NCI-H748 (cell line): ENCODE measurements at regions not wholly inside any gene's neighbourhood (a gene's known extent, or its start where the extent isn't known, plus 50 kb on each side); places are given as distances from the start of the nearest gene placed in this dataset.

Source experiments
- DNase-seq: peaks from one replicate; lab custom pipeline; 2025; ENCODE audit not compliant: unreplicated experiment; lab: John Stamatoyannopoulos, UW

- DNase-seq = no peak
These were observed 711.1 kb upstream of the LRRC4C start for GRCh38 chr11:42170601-42171000.

DNA sequence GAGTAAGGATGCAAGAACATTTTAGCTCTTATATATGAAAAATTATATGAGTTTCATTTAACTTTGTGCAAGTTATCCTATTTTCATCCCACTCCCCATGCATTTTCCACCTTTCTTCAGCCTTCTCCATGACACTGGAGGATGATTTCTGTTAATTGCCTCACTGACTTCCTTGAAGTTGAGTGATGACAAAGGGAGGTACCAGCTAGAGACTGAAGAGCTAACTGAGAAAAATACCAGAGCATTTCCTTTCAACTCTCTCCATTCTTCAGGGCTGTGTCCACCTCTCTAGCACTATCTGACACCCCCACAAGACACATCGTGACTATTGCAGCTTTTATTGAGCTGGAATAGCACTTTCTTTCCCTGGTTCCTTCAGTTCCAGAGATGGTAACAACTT, 711.6 kb upstream of the LRRC4C start:
- no peak for DNase-seq

- DNase-seq = no peak
These were observed 713.0 kb upstream of the LRRC4C start for GRCh38 chr11:42172441-42172840.

DNA sequence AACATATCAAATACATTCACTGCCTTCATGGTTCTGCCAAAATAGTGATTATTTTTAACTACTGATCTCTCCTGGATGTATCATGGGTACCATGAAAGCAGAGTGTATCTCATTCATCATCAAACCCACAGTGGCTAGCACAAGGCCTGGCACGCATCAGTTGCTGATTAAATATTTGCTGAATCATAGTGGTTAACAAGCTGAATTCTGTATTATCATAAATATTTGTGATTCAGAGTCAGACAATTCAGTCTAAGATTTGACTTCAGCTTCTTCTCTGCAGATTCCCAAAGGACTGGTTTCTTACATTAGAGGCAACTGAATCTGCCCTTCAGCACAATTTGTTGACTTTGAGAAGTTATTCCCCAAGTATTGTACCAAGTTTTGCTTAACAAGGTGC, 715.8 kb upstream of the LRRC4C start:
- DNase-seq = no peak

DNA sequence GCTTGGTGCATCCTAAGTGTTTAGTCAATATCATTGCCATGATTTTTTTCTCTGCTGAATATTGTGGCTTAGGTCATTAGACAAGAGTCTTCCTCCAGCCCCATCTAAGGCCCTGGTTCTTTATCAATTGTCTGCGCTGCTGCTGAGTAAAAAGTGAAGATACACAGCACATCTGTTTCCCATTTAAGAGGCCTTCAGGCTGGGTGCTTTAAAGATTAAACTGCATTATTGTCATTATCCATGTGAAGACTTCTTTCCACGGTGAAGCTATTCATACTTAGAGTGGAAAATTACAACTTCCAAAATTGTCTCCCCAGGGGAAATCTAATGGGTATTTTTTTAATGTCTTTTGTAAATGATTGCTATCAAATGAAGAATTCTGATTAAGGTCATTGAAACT, 719.8 kb upstream of the LRRC4C start:
- no peak for DNase-seq

DNA sequence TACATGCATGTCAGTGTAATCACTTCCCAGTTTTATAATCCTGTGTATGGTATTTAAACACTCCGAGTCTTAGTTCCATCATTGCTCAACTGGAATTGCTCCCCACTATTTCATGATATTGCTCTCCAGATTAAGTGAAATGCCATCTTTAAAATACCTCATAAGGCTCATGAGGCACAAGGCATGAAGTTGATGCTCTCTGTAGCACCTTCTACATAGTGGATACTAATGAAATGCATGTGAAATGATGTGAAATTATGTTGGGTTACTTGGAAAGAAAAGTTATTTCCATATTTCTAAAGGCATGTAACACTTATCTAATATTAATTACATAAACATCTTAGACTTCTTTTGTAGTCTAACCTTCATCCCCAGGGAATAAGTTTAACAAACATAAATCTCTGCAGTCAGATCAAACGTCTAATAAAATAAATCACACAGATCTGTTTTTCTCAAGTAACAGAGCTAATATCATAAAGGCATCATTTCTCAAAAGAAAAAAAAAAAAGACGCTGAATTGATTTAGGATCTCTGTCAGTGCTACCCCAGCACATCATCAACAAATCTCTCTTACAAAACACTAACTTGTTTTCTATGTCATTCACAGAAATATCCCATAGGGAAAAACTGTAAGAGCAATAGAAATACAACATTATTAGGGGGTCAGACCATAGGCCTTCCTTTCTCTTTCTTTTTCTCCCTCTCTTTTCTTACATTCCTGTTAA, 736.0 kb upstream of the LRRC4C start:
- no peak for DNase-seq

DNA sequence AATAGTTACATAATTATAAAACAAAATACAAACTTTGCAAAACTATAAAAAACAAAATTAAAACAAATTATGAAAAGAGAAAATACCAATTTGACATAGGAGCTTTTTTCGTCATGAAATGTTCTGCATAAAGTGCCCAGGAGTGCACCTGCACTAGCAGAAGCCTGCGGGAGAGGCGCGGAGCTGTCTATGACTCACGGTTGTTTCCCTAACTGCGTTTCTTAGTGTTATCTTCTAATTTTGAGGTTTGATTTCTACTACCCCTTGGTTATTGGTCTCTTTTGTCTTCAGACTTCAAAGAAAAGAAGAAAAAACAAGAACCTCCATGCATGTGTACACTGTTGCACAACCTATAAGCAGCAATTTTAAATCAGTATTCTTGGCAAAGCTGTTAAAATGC, 740.9 kb upstream of the LRRC4C start:
- no peak for DNase-seq

DNA sequence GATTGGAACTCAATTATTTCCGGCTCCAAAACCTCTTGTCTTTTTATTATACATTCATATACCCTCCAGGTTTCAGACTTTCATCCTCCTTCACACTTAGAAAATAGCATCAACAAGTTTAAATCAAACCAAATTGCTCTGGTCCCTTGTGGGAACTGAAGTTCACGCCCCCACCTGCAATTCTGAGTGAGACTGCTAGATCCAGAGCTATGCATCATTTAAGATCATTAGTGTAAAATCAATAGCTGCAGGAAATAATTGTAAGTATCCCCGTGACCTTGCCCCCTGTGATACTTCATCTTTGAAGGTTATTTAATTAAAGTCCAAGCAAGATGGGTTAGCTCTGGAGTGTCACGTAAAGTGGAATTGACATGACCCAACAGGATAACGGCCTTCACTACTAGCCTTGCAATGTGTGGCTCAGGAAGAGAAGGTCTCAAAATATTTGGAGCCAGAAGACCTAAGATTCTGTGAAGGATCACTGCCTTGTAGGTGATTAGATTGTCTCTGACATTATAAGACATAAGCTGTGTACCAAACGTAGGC, 742.2 kb upstream of the LRRC4C start:
- no peak for DNase-seq

- DNase-seq = no peak
These were observed 746.1 kb upstream of the LRRC4C start for GRCh38 chr11:42205518-42205917.

DNA sequence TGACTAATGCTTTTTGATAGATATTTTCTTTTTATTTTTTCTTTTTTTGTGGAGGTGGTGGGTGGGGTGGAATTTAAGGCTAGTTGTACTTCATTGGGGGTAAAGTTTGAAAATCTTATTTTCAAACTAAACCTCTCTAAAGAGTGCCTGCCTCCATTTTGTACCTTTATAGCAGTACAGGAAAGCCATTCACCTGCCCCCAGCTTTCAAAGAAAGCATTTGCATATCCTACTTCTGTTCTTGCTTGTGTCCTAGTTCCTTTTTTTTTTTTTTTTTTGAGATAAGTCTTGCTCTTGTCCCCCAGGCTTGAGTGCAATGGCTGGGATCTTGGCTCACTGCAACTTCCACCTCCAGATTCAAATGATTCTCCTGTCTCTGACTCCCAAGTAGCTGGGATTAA, 766.2 kb upstream of the LRRC4C start:
- DNase-seq = no peak

- no peak for DNase-seq
These were observed 773.2 kb upstream of the LRRC4C start for GRCh38 chr11:42232673-42233072.

GRCh38 chr11:42234451-42234951, 775.0 kb upstream of the LRRC4C start:
- no peak for DNase-seq

- no peak for DNase-seq
These were observed 778.3 kb upstream of the LRRC4C start for GRCh38 chr11:42237701-42238235.

DNA sequence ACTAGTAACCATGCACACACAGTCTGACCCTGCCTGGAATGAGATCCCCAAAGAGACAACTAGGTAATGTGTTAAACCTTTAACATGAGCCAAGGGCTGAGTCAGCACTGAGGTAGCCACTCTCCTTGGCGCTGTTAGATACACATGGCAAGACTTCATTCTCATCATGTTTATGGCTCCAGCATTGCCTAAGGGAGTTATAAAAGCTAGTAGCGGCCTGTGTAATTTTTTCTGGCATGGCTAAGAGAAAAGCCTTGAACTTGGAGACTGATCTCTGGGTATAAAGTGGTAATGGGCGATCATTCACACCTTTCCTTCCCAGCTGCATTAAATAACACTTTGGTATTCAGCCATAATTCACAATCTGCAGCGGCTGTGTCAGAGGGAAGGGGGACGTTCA, 779.7 kb upstream of the LRRC4C start:
- no peak for DNase-seq

GRCh38 chr11:42243385-42243784, 783.9 kb upstream of the LRRC4C start:
- DNase-seq = no peak

GRCh38 chr11:42244376-42244775, 784.9 kb upstream of the LRRC4C start:
- no peak for DNase-seq

DNA sequence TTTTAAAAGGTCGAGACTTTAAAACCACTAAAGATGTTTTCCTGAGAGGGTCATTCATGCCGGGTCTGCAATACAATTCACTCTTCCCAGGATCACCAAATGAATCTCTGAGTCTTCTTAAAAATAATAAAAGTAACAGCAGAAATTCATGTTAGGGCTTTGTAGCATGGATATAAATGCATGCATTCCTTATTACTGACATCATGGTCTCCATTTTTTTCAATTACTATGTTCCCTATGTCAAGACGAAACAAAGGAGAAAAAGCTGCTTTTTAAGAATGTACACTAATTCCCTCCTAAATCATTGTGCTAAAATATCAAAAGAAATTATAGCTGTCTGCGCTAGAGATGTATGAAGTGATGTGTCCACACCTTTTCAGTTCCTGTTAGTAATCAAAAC, 789.9 kb upstream of the LRRC4C start:
- no peak for DNase-seq

DNA sequence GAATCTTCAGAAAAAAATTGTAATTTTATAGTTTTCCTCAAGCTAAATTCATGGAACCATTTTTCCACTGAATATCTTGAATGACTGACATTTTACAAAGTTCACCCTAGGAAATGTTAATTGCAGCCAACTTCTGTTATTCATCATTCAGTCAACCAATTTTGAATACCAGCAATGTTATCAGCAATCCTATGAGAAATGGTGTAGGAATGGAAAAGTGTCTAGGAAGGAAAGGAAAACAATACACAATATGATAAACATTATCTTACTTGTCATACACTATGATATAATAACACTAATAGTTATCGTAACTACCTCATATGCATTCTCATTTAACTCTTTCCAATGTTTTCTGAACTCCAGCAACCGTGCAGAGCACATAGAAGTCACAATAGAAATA, 790.5 kb upstream of the LRRC4C start:
- no peak for DNase-seq

DNA sequence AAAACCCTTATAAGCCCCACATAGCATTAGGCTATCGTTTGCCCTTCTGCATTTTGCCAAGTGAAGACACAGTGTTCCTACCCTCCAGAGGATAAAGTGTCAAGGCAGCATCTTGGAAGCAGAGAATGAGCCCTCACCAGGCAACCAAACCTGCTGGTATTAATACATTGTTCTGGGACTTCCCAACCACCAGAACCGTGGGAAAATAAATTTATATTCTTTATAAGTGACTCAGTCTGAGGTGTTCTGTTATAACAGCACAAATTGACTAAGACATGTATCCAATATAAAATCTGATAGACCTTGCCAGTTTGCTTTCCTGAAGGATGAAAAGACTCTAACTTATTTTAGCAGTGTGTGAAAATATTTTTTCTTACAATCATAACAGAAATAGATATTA, 792.5 kb upstream of the LRRC4C start:
- no peak for DNase-seq

- no peak for DNase-seq
These were observed 793.7 kb upstream of the LRRC4C start for GRCh38 chr11:42253156-42253555.

DNA sequence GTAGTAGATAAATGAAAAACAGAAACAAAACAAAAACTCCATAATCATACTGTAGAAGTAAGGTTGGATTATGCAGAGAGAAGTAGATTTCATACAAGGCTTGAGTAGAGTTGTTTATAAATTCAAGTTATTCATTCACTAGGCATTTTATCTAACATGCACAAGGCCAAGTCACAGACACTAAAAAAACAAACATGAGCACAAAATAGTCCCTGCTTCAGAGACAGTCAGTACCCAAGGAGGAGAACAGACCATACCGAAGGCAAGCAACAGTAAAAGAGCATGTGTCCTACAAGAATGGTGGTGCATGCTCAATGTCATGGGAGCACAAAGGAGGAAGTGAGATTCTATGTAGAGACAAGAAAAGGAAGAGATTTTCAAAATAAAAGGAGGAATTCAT, 796.5 kb upstream of the LRRC4C start:
- no peak for DNase-seq

DNA sequence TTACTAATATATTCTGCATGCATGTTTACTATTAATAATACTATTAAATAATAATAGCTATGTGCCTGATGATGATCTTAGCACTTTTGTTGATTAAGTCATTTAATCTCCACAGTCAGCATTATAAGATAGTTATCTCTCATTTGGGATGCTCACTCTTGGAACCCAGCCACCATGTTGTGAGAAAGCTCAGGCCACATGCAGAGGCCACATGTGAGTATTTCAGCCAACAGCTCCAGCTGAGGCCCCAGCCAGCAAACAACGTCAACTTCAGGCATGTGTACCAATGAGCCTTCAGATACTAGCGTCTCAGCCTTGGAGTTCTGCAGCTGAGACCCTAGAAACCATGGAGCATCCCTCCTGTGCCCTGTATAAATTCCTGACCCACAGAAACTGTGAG, 798.1 kb upstream of the LRRC4C start:
- DNase-seq = no peak

DNA sequence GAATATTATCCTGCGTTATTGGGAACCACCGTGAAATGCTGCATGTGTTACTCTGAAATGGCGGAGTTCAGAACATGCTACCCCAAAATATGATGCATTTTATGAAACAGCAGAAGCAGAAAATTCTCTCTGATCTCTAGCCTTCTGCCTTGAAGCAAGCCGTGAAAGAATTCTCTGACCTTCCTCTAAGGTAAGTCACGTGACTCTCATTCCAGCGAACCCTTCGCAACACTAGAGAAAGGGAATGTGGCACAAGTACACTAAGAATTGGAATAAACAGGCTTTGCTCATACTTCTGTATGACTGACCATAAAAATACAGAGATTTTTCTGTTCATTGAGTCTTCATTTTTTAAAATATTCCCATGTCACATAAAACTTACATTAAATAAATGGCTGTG, 805.6 kb upstream of the LRRC4C start:
- DNase-seq = no peak
